IPS DF 6.9 (cell line): ENCODE measurements at regions not wholly inside any gene's neighbourhood (a gene's known extent, or its start where the extent isn't known, plus 50 kb on each side); places are given as distances from the start of the nearest gene placed in this dataset.

Experiments
- DNase-seq: peaks from one replicate; pipeline ENCODE4 v3.0.0-alpha.2; 2013; ENCODE audit warnings: low read depth, low spot score
- H3K27ac ChIP-seq: one replicate; pipeline ENCODE4 v1.5.1; 2013; ENCODE audit warnings: low read length, control low read depth
- H3K27me3 ChIP-seq: 2 replicates; pipeline ENCODE4 v1.6.1; 2013; ENCODE audit warnings: mild to moderate bottlenecking, low read length; ENCODE audit not compliant: control insufficient read depth, insufficient read depth
- H3K36me3 ChIP-seq: 2 replicates; pipeline ENCODE4 v1.6.1; 2013; ENCODE audit warnings: low read length; ENCODE audit not compliant: control insufficient read depth, insufficient read depth
- H3K4me1 ChIP-seq: 2 replicates; pipeline ENCODE4 v1.6.1; 2013; ENCODE audit warnings: low read length; ENCODE audit not compliant: control insufficient read depth, insufficient read depth
- H3K4me3 ChIP-seq: 2 replicates; pipeline ENCODE4 v1.5.1; 2013; ENCODE audit warnings: mild to moderate bottlenecking, low read length
- H3K9me3 ChIP-seq: 2 replicates; pipeline ENCODE4 v1.6.1; 2013; ENCODE audit warnings: low read length, inconsistent platforms; ENCODE audit not compliant: control insufficient read depth, insufficient read depth
- WGBS: extraction: QIAGEN DNeasy Blood & Tissue Kit; methylation state at CpG from one replicate; pipeline ENCODE4 v1.1.7; 2013; ENCODE audit warnings: mixed read lengths, missing lambda C conversion rate; ENCODE audit not compliant: insufficient read length, insufficient coverage; 5-methylcytosine and 5-hydroxymethylcytosine counted together

DNA sequence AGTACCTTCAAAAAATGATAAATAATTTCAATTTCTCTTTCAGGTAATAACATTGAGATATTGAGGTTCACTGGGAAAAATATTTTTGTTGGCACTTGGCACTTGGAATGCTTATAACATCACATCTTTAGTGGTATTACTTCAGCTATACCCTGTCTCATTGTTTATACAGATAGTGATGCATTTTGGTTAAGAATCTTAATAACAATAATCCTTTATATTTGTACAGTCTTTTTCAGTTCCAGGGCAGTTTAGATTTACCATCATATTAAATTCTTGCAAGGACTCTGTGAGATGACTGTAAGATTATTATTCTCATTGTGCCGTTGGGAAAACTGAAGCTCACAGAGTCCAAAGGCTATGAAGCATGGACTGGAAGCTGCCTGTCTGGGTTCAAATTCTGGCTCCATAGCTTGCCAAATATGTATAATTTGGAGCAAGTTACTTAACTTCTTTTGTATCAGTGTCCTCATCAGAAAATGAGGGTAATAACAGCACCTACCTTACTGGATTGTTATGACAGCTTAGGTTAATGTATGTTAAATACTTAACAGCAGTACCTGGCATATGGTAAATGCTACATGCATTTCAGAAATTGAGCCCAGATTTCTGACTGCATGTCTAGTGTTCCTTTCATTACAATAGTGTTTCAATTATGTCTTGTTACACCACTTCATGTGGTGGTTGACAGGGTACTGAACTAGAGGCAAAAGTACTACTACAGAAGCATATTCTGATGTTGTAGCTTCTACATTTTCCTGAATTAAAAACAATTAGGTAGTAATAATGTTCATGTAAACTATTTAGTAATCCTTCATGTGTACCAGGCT, 272.2 kb downstream of the PLK2 start:
- Histone ChIP-seq H3K4me1 (no peaks in the 10 kb centered on the region), H3K36me3 (no peaks in the 10 kb centered on the region), H3K27ac (no peak overlapping the region), H3K9me3 (no peaks in the 10 kb centered on the region), H3K4me3 (no peak overlapping the region), H3K27me3 (no peaks in the 10 kb centered on the region)
- WGBS = no CpG with 5 or more reads among the region's 1 CpG
- DNase-seq = no peak

DNA sequence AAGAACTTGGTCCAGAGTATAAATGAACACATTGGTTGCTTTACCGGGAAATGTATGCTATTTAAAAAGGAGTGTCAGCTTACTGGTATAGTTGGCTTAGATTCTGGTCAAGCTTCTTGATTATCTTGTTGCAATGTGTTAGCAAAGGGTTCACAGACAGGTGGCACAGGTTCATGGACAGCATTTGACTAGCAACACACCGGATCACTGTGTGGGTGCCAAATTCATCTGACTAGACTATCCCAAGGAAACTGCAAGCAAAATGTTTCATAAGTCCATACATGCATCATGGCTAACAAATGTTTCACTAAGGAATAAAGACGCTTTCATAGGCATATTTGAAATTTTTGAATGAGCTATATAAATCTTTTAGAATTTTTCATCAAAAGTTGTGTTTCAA, 274.1 kb downstream of the PLK2 start:
- Histone ChIP-seq H3K27me3 (no peaks in the 10 kb centered on the region), H3K4me1 (no peaks in the 10 kb centered on the region), H3K36me3 (no peaks in the 10 kb centered on the region), H3K9me3 (no peaks in the 10 kb centered on the region), H3K4me3 (no peak overlapping the region), H3K27ac (no peak overlapping the region)
- WGBS = no CpG with 5 or more reads among the region's 3 CpGs
- DNase-seq = no peak

DNA sequence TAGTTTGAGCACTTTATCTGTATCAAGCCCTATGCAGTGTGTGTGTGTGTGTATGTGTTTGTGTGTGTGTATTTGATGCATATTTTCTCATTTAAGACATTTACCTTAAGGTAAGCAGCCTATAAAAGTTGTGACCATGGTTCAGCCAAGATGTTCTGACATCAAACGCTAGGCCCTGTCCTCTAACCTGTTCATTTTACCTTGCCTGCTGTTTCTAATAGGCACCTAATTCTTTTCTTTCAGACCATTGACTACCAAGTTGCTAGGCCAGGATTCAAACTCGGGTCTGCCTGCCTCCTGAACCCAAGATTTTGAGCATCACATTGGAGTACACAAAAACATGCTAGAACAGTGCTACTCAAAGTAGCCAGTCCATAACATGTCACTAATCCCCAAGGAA, 274.5 kb downstream of the PLK2 start:
- no peak for DNase-seq
- no peaks in the 10 kb centered on the region for H3K36me3 ChIP-seq
- WGBS = no CpG with 5 or more reads among the region's 2 CpGs
- H3K4me1 ChIP-seq = no peaks in the 10 kb centered on the region
- H3K27ac ChIP-seq = no peak overlapping the region
- no peaks in the 10 kb centered on the region for H3K9me3 ChIP-seq
- H3K27me3 ChIP-seq = no peaks in the 10 kb centered on the region
- H3K4me3 ChIP-seq = no peak overlapping the region

DNA sequence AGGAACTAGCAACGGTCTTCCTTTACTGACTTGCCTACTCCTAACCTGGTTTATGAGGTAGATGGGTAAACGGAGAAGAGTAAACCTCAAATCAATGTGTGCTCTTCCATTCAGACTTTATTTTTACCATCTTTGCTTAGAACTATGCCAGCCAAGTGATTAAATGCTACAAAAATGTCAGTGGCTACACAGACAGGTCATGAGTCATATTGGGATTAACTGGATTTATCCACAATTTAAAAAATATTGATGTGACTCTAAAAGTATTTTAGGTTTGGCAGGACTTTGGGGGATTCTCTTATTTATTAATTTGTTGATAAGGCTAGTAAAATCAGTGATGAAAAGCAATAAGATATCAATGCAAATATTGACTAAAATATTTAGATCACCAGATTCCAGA, 275.0 kb downstream of the PLK2 start:
- H3K27me3 ChIP-seq = no peaks in the 10 kb centered on the region
- H3K9me3 ChIP-seq = no peaks in the 10 kb centered on the region
- no peaks in the 10 kb centered on the region for H3K4me1 ChIP-seq
- DNase-seq = no peak
- no peak overlapping the region for H3K4me3 ChIP-seq
- no peak overlapping the region for H3K27ac ChIP-seq
- WGBS = no CpG with 5 or more reads among the region's 2 CpGs
- no peaks in the 10 kb centered on the region for H3K36me3 ChIP-seq

DNA sequence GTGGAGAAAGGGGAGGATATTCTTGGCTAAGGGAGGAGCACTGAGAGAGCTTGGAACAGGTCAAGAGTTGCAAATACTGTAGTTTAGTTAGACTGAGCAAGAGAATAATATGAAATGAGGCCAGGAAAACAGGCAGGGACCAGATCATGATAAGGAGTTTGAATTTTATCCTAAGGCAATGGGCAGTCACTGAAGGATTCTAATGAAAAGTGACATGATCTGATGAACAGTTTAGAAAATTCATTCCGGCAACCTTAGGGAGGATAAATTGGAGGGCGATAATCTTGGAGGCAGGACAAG, 276.1 kb downstream of the PLK2 start:
- Histone ChIP-seq H3K36me3 (no peaks in the 10 kb centered on the region), H3K27me3 (no peaks in the 10 kb centered on the region), H3K9me3 (no peaks in the 10 kb centered on the region), H3K4me1 (no peaks in the 10 kb centered on the region), H3K27ac (no peak overlapping the region), H3K4me3 (no peak overlapping the region)
- no CpG with 5 or more reads among the region's 2 CpGs for WGBS
- no peak for DNase-seq

DNA sequence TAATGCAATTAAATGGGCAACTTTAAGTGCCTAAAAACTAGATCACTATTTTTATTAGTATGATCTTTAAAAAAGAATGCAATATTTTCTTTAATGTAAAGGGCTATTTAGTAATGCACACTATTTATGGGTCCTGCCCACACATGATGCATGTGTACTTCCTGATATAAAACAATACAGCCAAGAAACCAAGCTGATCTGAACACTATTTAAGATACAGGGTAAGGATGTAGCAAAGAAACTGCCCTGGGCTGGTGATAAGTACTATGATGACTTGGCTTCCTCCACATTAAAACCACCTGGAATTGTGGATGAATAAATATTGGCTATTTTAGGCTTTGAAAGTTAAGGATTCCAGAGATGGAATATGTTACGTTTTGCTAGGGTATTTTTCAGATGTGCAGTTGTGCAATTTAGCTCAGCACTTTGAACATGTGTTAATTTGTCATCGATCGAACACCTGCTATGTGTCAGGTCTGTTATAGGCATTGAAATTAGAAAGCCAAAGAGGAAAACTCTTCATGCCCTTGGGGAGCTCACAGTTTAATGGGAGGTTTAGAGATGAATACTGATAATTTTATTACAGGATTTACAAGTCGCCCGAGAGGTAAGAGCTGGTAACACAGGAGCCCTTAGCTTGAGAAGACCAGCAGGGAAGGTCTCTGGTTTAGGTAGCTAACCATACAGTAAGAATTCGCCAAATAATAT, 276.7 kb downstream of the PLK2 start:
- H3K36me3 ChIP-seq = no peaks in the 10 kb centered on the region
- H3K27ac ChIP-seq = no peak overlapping the region
- no CpG with 5 or more reads among the region's 6 CpGs for WGBS
- no peaks in the 10 kb centered on the region for H3K4me1 ChIP-seq
- no peak for DNase-seq
- no peaks in the 10 kb centered on the region for H3K27me3 ChIP-seq
- no peaks in the 10 kb centered on the region for H3K9me3 ChIP-seq
- no peak overlapping the region for H3K4me3 ChIP-seq

DNA sequence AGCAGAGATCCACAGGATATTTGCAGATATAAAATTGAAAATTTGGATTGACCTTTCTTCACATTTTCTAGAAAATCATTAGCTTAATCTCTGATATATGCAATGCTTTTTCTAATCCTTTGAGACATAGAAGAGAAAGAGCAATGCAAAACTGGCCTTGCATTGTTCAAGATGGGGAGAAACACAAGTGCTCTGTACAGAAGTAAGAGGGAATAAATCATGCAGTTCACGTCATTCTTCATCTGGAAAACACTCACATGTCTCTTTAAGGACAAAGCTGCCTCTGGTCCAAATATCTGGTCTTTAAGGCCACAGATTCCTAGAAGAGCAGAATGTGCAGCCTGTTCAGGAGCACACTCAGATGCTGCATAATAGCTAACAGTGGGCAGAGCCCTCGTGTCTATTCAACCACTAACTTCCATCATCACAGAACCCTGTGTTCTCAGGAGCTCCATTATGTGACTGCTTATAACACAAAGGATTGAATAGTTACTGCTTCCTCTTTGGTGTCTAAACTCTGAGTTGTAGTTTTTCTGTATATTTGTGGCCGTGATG, 277.5 kb downstream of the PLK2 start:
- H3K27me3 ChIP-seq = no peaks in the 10 kb centered on the region
- H3K9me3 ChIP-seq = no peaks in the 10 kb centered on the region
- H3K4me3 ChIP-seq = no peak overlapping the region
- H3K36me3 ChIP-seq = no peaks in the 10 kb centered on the region
- WGBS = no CpG with 5 or more reads among the region's 3 CpGs
- no peak for DNase-seq
- no peaks in the 10 kb centered on the region for H3K4me1 ChIP-seq
- H3K27ac ChIP-seq = no peak overlapping the region

DNA sequence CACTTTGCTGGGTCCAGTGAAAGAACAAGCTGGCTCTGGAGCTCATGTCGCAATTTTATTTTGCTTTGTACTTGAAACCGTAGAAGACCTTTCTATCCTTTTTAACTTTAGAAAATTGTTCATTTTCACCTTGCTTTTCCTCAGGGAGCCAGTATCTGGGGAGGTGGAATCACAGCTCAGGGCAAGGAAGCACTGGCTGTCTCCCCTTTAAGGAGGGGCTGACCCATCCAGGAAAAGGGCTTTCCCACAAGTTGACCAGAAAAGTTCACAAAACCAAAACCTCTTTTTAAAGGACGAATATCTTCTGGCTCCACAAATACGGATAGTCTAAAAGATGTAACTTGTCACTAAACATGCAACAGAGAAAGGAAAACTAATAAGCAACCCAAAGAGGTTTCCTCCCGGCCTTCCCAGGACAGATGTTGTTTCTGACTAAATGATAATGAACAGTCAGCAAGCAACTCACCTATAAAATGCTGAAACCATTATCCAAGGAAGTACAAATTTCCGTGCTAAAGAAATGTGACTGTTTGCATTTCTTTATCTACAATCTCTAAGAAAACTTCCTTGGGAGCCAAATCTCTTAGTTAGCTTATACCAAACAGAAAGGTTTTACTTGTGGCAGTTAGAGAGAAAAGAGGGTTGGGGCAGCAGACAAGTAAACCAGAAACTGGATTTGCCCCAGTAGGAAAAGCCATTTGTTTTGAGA, 278.2 kb downstream of the PLK2 start:
- no peak overlapping the region for H3K4me3 ChIP-seq
- WGBS = no CpG with 5 or more reads among the region's 6 CpGs
- H3K9me3 ChIP-seq = no peaks in the 10 kb centered on the region
- no peak for DNase-seq
- no peaks in the 10 kb centered on the region for H3K27me3 ChIP-seq
- H3K4me1 ChIP-seq = no peaks in the 10 kb centered on the region
- no peaks in the 10 kb centered on the region for H3K36me3 ChIP-seq
- no peak overlapping the region for H3K27ac ChIP-seq

DNA sequence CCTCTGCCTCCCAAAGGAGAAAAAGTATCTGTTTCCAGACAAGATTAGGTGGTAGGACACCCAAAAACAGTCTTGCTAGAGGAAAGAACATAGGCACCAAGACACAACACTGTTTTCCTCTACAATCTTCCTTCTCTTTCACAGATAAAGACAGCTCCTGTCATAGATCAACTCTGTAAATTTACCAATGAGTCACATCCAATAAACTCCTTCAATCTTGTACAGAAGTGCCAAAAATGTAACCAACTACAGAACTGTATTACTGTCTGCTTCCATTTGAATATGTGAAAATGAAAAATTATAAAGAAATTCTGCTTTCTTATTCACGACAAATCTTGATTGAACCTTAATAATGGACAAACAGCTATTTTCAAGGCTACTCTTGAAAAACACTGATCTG, 286.9 kb downstream of the PLK2 start:
- WGBS = no CpG with 5 or more reads among the region's 1 CpG
- Histone ChIP-seq H3K9me3 (no peaks in the 10 kb centered on the region), H3K27me3 (no peaks in the 10 kb centered on the region), H3K27ac (no peak overlapping the region), H3K36me3 (no peaks in the 10 kb centered on the region), H3K4me3 (no peak overlapping the region), H3K4me1 (no peaks in the 10 kb centered on the region)
- no peak for DNase-seq

DNA sequence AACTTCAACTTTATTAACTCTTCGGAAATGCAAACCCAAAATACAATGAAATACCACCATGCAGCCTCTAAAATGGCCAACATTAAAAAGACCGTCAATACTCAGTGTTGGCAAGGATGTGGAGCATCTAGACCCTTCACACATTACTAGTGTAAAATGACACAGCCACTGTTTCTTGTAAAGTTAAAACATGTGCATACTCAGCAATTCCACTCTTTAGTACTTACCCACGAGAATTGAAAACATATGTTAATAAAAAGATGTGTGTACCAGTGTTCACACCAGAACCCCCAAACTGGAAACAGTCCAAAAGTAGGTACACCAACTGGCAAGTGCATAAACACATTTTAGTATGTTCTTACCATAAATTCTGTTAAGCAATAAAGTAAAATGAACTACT, 294.7 kb downstream of the PLK2 start:
- no peaks in the 10 kb centered on the region for H3K27me3 ChIP-seq
- no peaks in the 10 kb centered on the region for H3K9me3 ChIP-seq
- no peak overlapping the region for H3K27ac ChIP-seq
- no peak overlapping the region for H3K4me3 ChIP-seq
- H3K4me1 ChIP-seq = 0 out of 2 replicates have a peak, but pooled peaks cover 1% of the 10 kb centered on the region
- no CpG with 5 or more reads among the region's 3 CpGs for WGBS
- H3K36me3 ChIP-seq = no peaks in the 10 kb centered on the region
- DNase-seq = no peak
